ENCODE measurements at regions not wholly inside any gene's neighbourhood (a gene's known extent, or its start where the extent isn't known, plus 50 kb on each side); places are given as distances from the start of the nearest gene placed in this dataset.

GRCh38 chr13:30151388-30151787, 156.0 kb downstream of the KATNAL1 start:
- 57 to 66% methylated on average over 3 to 5 of the region's 5 CpGs for WGBS, 2 donors (ENCODE audit: low coverage in 1 of 2)
- peaks cover 0 to 7% (median 0%) of the 10 kb centered on the region in 4 donors for H3K4me1 ChIP-seq
- in situ Hi-C loops (cut with MboI; ENCODE audit: low pct_ligation_motif_present in 1 of 4, low pct_unique_long_range_greater_than_20kb in 1 of 4, low sequenced_read_pairs in 3 of 4): no loop called here
- peaks cover 3% of the 10 kb centered on the region for H3K27me3 ChIP-seq
- H3K4me3 ChIP-seq: no peak overlapping the region
- TF ChIP-seq POLR2AphosphoS5 (IDR thresholded peaks at IDR 0.05) (no peak), EP300 (IDR thresholded peaks at IDR 0.05; ENCODE audit: low read depth) (no peak), CTCF (IDR thresholded peaks at IDR 0.05) (no peak), POLR2A (IDR thresholded peaks at IDR 0.05) (no peak)
- no peaks in the 10 kb centered on the region for H3K9me3 ChIP-seq
- H3K36me3 ChIP-seq: no peaks in the 10 kb centered on the region
- no peak for DNase-seq
- H3K27ac ChIP-seq: no peak overlapping the region
- intact Hi-C loops (cut with DNase I; ENCODE audit: low total_unique reads): no loop called here

GRCh38 chr13:30149248-30149647, 158.1 kb downstream of the KATNAL1 start:
- Histone ChIP-seq H3K27me3 (no peaks in the 10 kb centered on the region), H3K9me3 (no peaks in the 10 kb centered on the region), H3K4me3 (no peak overlapping the region), H3K27ac (no peak overlapping the region), H3K4me1 (peaks cover 0 to 7% (median 0%) of the 10 kb centered on the region in 4 donors), H3K36me3 (no peaks in the 10 kb centered on the region)
- DNase-seq: no peak
- no peak for TF ChIP-seq POLR2AphosphoS5 (IDR thresholded peaks at IDR 0.05)
- no peak for TF ChIP-seq EP300 (IDR thresholded peaks at IDR 0.05; ENCODE audit: low read depth)
- in situ Hi-C loops (cut with MboI; ENCODE audit: low pct_ligation_motif_present in 1 of 4, low pct_unique_long_range_greater_than_20kb in 1 of 4, low sequenced_read_pairs in 3 of 4) (loop anchor here (25.0 kb wide), 7 partner anchors 163 to 888 kb away; partner anchors contain the start of genes HMGB1 (in 3 of the 4), KATNAL1 (in 1 of the 4) and USPL1 (in 1 of the 4)), intact Hi-C loops (cut with DNase I; ENCODE audit: low total_unique reads) (no loop called here)
- 100% methylated on average over 2 of the region's 2 CpGs; no CpG with 5 or more reads in 1 of the 2 donors for WGBS, 2 donors (ENCODE audit: low coverage in 1 of 2)

- H3K4me3 ChIP-seq: no peak overlapping the region
- in situ Hi-C loops (cut with MboI; ENCODE audit: low pct_ligation_motif_present in 1 of 4, low pct_unique_long_range_greater_than_20kb in 1 of 4, low sequenced_read_pairs in 3 of 4): loop anchor here (25.0 kb wide), 7 partner anchors 164 to 889 kb away; partner anchors contain the start of genes HMGB1 (in 3 of the 4), KATNAL1 (in 1 of the 4) and USPL1 (in 1 of the 4)
Observed at GRCh38 chr13:30148786-30149185, 158.6 kb downstream of the KATNAL1 start.

GRCh38 chr13:30148171-30148754, 159.1 kb downstream of the KATNAL1 start:
- Histone ChIP-seq H3K36me3 (no peaks in the 10 kb centered on the region), H3K9me3 (no peaks in the 10 kb centered on the region), H3K27me3 (no peaks in the 10 kb centered on the region), H3K4me1 (peaks cover 3 to 13% (median 3%) of the 10 kb centered on the region in 4 donors), H3K27ac (peak overlapping the region in 1 of 4 donors; percentile 43), H3K4me3 (no peak overlapping the region)
- 0 to 68% methylated on average over 1 to 9 of the region's 9 CpGs for WGBS, 2 donors (ENCODE audit: low coverage in 1 of 2)
- intact Hi-C loops (cut with DNase I; ENCODE audit: low total_unique reads) (no loop called here), in situ Hi-C loops (cut with MboI; ENCODE audit: low pct_ligation_motif_present in 1 of 4, low pct_unique_long_range_greater_than_20kb in 1 of 4, low sequenced_read_pairs in 3 of 4) (loop anchor here (25.0 kb wide), 7 partner anchors 164 to 889 kb away; partner anchors contain the start of genes HMGB1 (in 3 of the 4), KATNAL1 (in 1 of the 4) and USPL1 (in 1 of the 4))
- no peak for TF ChIP-seq EP300 (IDR thresholded peaks at IDR 0.05; ENCODE audit: low read depth)
- TF ChIP-seq CTCF (IDR thresholded peaks at IDR 0.05): no peak
- TF ChIP-seq POLR2AphosphoS5 (IDR thresholded peaks at IDR 0.05): no peak
- no peak for TF ChIP-seq POLR2A (IDR thresholded peaks at IDR 0.05)
- no peak for DNase-seq

More at GRCh38 chr13:30148786-30149185, 158.6 kb downstream of the KATNAL1 start:
- Histone ChIP-seq H3K4me1 (peaks cover 0 to 7% (median 0%) of the 10 kb centered on the region in 4 donors), H3K9me3 (no peaks in the 10 kb centered on the region), H3K27ac (no peak overlapping the region), H3K36me3 (no peaks in the 10 kb centered on the region), H3K27me3 (no peaks in the 10 kb centered on the region)
- intact Hi-C loops (cut with DNase I; ENCODE audit: low total_unique reads): no loop called here
- TF ChIP-seq EP300 (IDR thresholded peaks at IDR 0.05; ENCODE audit: low read depth) (no peak), CTCF (IDR thresholded peaks at IDR 0.05) (no peak), POLR2A (IDR thresholded peaks at IDR 0.05) (no peak), POLR2AphosphoS5 (IDR thresholded peaks at IDR 0.05) (no peak)
- 95% methylated on average over 8 of the region's 8 CpGs; no CpG with 5 or more reads in 1 of the 2 donors for whole genome bisulfite sequencing, 2 donors (ENCODE audit: low coverage in 1 of 2)
- no peak for DNase-seq

Data from transverse colon (tissue), 4 donors.